Stimulated activated effector memory CD8-positive, alpha-beta T cell treated with anti-CD3 and anti-CD28 coated beads, Interleukin-12 subunit alpha, Interleukin-12 subunit beta, amount 100 ng/mL, for 72 hours (primary cell): ENCODE measurements at regions not wholly inside any gene's neighbourhood (a gene's known extent, or its start where the extent isn't known, plus 50 kb on each side); places are given as distances from the start of the nearest gene placed in this dataset.
A peak's percentile ranks its signal among the peaks of the same experiment; 100 is the strongest.
"Not testable (repeated sequence)": the region's sequence is repeated elsewhere in the genome, so short reads cannot be mapped to it uniquely, and the experiment has no call there.

Experiments used
- ATAC-seq: fragments of 150-1000 bp; cut with Tn5 transposase; 2 replicates; pipeline ENCODE4 v1.10.0; 2021
- DNase-seq, 2 donors: peaks; one replicate each; pipeline ENCODE4 v3.0.0; 2021 to 2022; ENCODE audit warnings: low spot score in 2 of 2
- H3K27ac Mint-ChIP-seq: one replicate; pipeline ENCODE4 v1.8.0; 2022; ENCODE audit warnings: mild to moderate bottlenecking, mixed read lengths
- H3K36me3 Mint-ChIP-seq: one replicate; pipeline ENCODE4 v1.8.0; 2022; ENCODE audit warnings: mild to moderate bottlenecking, mixed read lengths
- H3K4me1 Mint-ChIP-seq: one replicate; pipeline ENCODE4 v1.8.0; 2022; ENCODE audit warnings: mixed read lengths
- H3K4me3 Mint-ChIP-seq: one replicate; pipeline ENCODE4 v1.8.0; 2022; ENCODE audit warnings: mild to moderate bottlenecking, mixed read lengths
- H3K9me3 Mint-ChIP-seq: one replicate; pipeline ENCODE4 v1.8.0; 2022; ENCODE audit warnings: mixed read lengths

GRCh38 chrX:42220083-42220482 is 296.7 kb upstream of the CASK start:
- H3K36me3 Mint-ChIP-seq, result no peaks in the 10 kb centered on the region
- no peak for ATAC-seq
- DNase-seq, result no peak
- no peaks in the 10 kb centered on the region for H3K9me3 Mint-ChIP-seq
- no peak overlapping the region for H3K27ac Mint-ChIP-seq
- no peaks in the 10 kb centered on the region for H3K4me1 Mint-ChIP-seq
- no peak overlapping the region for H3K4me3 Mint-ChIP-seq

DNA sequence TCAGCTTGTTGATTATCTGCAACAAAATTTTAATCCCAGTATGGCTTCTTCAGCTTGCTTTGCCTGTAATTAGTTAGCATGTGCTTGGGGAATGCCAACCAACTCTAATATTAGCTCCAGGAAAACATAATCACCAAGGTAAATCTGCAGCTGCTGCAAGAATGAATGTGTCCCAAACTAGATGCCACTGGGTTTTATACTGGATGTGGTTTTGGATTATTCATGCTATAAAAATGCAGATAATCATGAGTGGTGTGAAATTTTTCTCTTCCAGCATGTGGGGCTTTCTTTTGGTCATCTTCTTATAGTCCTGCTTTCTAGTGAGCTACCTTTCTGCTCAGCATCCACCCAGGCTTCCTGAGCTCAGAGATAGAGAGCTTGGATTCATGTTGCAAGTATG is 295.9 kb upstream of the CASK start:
- H3K9me3 Mint-ChIP-seq, result no peaks in the 10 kb centered on the region
- H3K4me1 Mint-ChIP-seq, result no peaks in the 10 kb centered on the region
- no peak for DNase-seq
- H3K27ac Mint-ChIP-seq, result no peak overlapping the region
- no peak overlapping the region for H3K4me3 Mint-ChIP-seq
- no peaks in the 10 kb centered on the region for H3K36me3 Mint-ChIP-seq
- ATAC-seq, result no peak

DNA sequence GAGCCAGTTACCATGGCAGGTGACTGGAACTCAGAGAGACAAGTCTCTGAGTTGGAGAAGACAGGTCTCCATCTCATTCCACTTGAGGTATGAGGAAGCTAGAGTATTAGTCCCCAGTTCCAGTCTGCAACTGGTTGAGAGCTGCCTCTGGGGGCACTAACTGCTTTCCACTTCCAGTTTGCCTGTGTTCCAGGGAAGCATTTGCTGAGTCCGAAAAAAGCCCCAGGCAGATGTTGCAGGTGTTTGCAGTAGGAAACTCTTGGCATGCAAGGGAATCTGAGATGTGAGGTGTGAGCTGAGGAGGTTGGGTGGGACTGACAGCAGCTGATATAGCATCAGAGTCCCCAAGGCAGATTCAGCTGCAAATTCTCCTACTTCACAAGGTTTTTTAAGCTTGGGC is 272.2 kb upstream of the CASK start:
- H3K27ac Mint-ChIP-seq, result no peak overlapping the region
- DNase-seq, result no peak
- H3K9me3 Mint-ChIP-seq, result peaks cover 3% of the 10 kb centered on the region
- H3K4me3 Mint-ChIP-seq, result no peak overlapping the region
- H3K36me3 Mint-ChIP-seq, result no peaks in the 10 kb centered on the region
- H3K4me1 Mint-ChIP-seq, result peaks cover 5% of the 10 kb centered on the region
- no peak for ATAC-seq

DNA sequence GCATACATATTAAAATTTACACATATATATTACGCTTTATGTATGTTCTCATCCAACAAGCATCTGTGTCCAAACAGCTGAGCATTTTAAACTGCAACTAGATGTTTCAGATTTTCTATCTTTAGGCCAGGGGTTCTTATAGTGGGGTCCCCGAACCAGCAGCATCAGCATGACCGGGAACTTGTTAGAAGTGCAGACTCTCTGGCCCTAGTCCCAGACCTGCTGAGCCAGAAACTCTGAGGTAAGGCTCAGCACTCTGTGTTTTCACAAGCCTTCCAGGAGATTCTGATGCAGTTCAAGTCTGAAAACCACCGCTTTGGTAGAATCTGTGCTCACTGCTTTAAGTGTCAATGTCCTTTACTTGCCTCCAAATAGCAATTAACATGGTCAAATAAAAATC is 266.2 kb upstream of the CASK start:
- Mint-ChIP-seq H3K36me3 (no peaks in the 10 kb centered on the region), H3K27ac (no peak overlapping the region), H3K9me3 (peaks cover 3% of the 10 kb centered on the region), H3K4me3 (no peak overlapping the region), H3K4me1 (peaks cover 5% of the 10 kb centered on the region)
- no peak for DNase-seq
- ATAC-seq, result no peak

DNA sequence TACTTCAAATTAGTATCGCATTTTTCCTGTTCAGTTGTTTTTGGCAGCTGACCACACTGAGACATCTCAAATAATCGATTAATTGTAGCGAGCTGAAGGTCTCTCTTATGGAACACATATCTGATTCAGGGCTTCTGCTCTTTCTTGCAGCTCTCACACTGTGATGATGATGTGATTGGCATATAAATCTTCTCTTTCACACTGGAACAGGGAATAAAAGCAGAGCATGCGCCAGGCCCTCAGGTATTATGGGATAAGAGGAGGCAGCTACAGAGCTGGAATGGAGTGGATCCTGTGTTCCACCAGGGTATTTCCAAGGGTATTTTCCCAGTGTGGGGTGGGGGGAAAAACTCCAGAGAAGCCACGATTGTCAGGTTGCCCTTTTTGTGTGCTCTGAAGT is 265.4 kb upstream of the CASK start:
- Mint-ChIP-seq H3K4me1 (peaks cover 5% of the 10 kb centered on the region), H3K27ac (no peak overlapping the region), H3K9me3 (peaks cover 3% of the 10 kb centered on the region), H3K4me3 (no peak overlapping the region), H3K36me3 (no peaks in the 10 kb centered on the region)
- ATAC-seq (no peak), DNase-seq (no peak)

GRCh38 chrX:42176789-42177188 is 253.4 kb upstream of the CASK start:
- no peak overlapping the region for H3K4me3 Mint-ChIP-seq
- peaks cover 5% of the 10 kb centered on the region for H3K4me1 Mint-ChIP-seq
- DNase-seq (no peak), ATAC-seq (no peak)
- no peak overlapping the region for H3K27ac Mint-ChIP-seq
- no peaks in the 10 kb centered on the region for H3K36me3 Mint-ChIP-seq
- no peaks in the 10 kb centered on the region for H3K9me3 Mint-ChIP-seq

DNA sequence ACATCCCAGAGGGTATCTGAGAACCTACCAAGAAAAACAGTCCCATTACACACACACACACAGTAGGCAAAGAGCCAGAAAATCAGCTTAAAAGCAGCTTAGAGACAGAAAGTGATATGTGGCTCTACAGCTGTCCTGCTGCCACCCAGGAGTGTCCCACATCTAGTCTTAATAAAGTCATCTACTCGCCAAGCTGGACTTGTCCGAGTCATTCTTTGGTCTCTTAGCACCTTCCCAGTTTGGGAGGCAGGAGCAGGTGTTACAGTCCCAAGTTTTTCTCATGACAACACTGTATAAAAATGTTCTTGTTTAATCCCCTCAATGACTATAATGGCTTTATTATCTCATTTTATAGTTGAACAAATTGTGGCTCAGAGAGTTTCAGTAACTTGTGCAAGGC is 252.5 kb upstream of the CASK start:
- Mint-ChIP-seq H3K27ac (no peak overlapping the region), H3K9me3 (no peaks in the 10 kb centered on the region), H3K4me1 (no peaks in the 10 kb centered on the region), H3K36me3 (no peaks in the 10 kb centered on the region), H3K4me3 (no peak overlapping the region)
- ATAC-seq (no peak), DNase-seq (no peak)

DNA sequence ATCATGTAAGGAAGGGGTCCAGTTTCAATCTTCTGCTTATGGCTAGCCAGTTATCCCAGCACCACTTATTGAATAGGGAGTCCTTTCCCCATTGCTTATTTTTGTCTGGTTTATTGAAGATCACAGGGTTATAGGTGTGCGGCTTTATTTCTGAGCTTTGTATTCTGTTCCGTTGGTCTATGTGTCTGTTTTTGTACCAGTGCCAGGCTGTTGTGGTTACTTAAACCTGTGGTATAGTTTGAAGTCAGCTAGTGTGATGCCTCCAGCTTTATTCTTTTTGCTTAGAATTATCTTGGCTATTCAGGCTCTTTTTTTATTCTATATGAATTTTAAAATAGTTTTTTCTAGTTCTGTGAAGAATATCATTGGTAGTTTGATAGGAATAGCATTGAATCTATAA is 234.6 kb upstream of the CASK start:
- H3K36me3 Mint-ChIP-seq, H3K27ac Mint-ChIP-seq, H3K4me3 Mint-ChIP-seq, H3K9me3 Mint-ChIP-seq, DNase-seq, H3K4me1 Mint-ChIP-seq, ATAC-seq: not testable (repeated sequence)

GRCh38 chrX:42151808-42152207 is 228.5 kb upstream of the CASK start:
- DNase-seq (no peak), ATAC-seq (peak; percentile 47)
- H3K4me1 Mint-ChIP-seq, result peaks cover 12% of the 10 kb centered on the region
- no peaks in the 10 kb centered on the region for H3K9me3 Mint-ChIP-seq
- H3K27ac Mint-ChIP-seq, result no peak overlapping the region
- no peak overlapping the region for H3K4me3 Mint-ChIP-seq
- no peaks in the 10 kb centered on the region for H3K36me3 Mint-ChIP-seq

DNA sequence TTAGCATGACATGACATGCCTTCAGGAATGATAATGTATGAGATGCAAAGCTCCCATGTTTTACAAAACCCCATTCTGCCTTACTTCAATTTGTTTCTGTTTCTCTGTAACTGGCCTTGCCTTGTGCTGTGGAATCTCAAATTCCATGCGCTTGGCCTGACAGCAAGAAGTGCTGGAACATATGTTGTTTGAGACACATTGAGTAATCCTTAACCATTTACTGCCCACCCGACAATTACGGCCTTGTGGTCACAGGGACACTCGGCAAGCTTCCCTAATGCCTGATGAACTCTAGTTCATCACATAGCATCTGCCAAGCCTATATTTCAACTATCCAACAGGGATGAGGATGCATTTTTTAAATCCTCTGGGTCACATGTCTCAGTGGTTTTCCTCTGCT is 226.4 kb upstream of the CASK start:
- no peak for ATAC-seq
- peaks cover 12% of the 10 kb centered on the region for H3K4me1 Mint-ChIP-seq
- no peak overlapping the region for H3K27ac Mint-ChIP-seq
- H3K36me3 Mint-ChIP-seq, result no peaks in the 10 kb centered on the region
- no peak for DNase-seq
- H3K4me3 Mint-ChIP-seq, result no peak overlapping the region
- no peaks in the 10 kb centered on the region for H3K9me3 Mint-ChIP-seq

GRCh38 chrX:42149281-42149680 is 225.9 kb upstream of the CASK start:
- peaks cover 12% of the 10 kb centered on the region for H3K4me1 Mint-ChIP-seq
- H3K27ac Mint-ChIP-seq, result no peak overlapping the region
- H3K36me3 Mint-ChIP-seq, result no peaks in the 10 kb centered on the region
- no peak overlapping the region for H3K4me3 Mint-ChIP-seq
- no peak for ATAC-seq
- H3K9me3 Mint-ChIP-seq, result no peaks in the 10 kb centered on the region
- DNase-seq, result no peak

DNA sequence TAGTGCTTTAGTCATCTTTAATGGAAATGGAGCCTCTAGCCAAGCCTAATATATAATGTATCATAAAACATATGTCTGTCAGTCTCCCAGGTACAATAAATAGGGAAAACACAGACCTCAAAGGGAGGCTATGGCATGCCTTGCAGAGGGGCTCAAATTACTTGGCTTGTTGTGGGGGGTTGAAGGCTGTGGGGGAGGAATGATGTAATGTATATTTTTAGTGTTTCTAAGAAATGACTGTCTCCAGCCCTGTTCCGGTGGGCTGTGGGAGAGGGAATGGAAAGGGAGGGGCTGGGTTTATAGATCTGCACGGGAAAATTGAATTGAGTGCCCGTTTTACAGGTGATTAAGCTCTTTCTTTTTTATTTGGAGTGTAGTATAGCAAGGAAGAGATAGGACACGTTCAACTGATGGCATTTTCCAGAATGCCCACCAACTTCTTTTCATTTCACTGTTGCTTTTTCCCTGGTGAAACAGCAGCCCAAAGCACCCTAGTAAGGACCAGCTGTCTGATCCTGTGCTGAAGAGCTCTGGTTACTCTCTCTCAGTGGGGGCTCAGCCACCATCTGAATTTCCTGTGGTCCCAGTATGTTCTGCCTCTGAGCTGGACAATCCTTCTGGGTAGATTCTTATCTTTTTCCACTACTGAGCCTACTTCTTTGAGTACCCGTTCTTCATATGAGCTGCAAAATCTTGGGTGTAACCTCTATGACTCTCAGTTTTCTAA is 220.7 kb upstream of the CASK start:
- no peak overlapping the region for H3K4me3 Mint-ChIP-seq
- no peaks in the 10 kb centered on the region for H3K36me3 Mint-ChIP-seq
- peaks cover 3% of the 10 kb centered on the region for H3K9me3 Mint-ChIP-seq
- DNase-seq, result no peak
- no peak overlapping the region for H3K27ac Mint-ChIP-seq
- no peaks in the 10 kb centered on the region for H3K4me1 Mint-ChIP-seq
- no peak for ATAC-seq

GRCh38 chrX:42140320-42140719 is 217.0 kb upstream of the CASK start:
- Mint-ChIP-seq H3K9me3 (peaks cover 7% of the 10 kb centered on the region), H3K4me1 (no peaks in the 10 kb centered on the region), H3K27ac (no peak overlapping the region), H3K4me3 (no peak overlapping the region), H3K36me3 (no peaks in the 10 kb centered on the region)
- DNase-seq, result no peak
- ATAC-seq, result no peak

DNA sequence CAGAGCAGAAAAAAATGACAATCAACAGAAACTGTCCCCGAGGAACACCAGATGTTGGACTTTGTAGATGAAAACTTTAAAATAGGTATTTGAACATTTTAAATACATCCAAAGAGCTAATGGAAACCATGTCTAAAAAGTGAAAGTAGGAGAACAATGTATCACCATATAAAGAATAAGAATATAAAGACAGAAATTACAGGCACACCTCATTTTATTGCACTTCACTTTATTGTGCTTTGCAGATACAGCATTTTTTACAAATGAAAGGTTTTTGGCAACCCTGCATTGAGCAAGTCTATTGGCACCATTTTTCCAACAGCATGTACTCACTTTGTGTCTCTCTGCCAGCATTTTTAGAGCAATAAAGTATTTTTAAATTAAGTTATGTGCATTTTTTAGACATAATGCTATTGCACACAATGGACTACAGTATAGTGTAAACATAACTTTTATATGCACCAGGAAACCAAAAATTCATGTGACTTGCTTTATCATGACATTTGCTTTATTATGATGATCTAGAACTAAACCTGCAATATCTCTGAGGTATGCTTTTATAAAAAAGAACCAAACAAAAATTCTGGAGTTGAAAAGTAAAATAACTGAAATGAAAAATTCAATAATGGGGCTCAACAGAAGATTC is 212.4 kb upstream of the CASK start:
- ATAC-seq (no peak), DNase-seq (no peak)
- Mint-ChIP-seq H3K36me3 (no peaks in the 10 kb centered on the region), H3K9me3 (peaks cover 6% of the 10 kb centered on the region), H3K4me3 (no peak overlapping the region), H3K27ac (no peak overlapping the region), H3K4me1 (no peaks in the 10 kb centered on the region)

GRCh38 chrX:42131856-42132255 is 208.5 kb upstream of the CASK start:
- no peak for ATAC-seq
- Mint-ChIP-seq H3K9me3 (no peaks in the 10 kb centered on the region), H3K4me3 (no peak overlapping the region), H3K27ac (no peak overlapping the region), H3K36me3 (no peaks in the 10 kb centered on the region), H3K4me1 (peaks cover 30% of the 10 kb centered on the region)
- no peak for DNase-seq
